ENCODE measurements at regions not wholly inside any gene's neighbourhood (a gene's known extent, or its start where the extent isn't known, plus 50 kb on each side); places are given as distances from the start of the nearest gene placed in this dataset.

GRCh38 chr15:35756623-35757022, 210.7 kb upstream of the DPH6 start:
- Histone ChIP-seq H4K91ac (ENCODE audit: insufficient read length, low read depth, low read length) (no peak overlapping the region), H3K9me3 (ENCODE audit: control insufficient read depth, low read depth, low read length) (no peaks in the 10 kb centered on the region), H4K20me1 (ENCODE audit: control insufficient read depth, insufficient read depth, insufficient read length) (no peaks in the 10 kb centered on the region)

More at GRCh38 chr15:35756623-35757022, 210.7 kb upstream of the DPH6 start:
- H3K36me3 Mint-ChIP-seq (ENCODE audit: insufficient read depth in 1 of 3, low read depth in 3 of 3) = no peaks in the 10 kb centered on the region
- H3K4me1 ChIP-seq (ENCODE audit: insufficient read depth, low read length) = no peaks in the 10 kb centered on the region
- H2BK20ac ChIP-seq (ENCODE audit: low read depth, low read length, poor library complexity, severe bottlenecking) = no peak overlapping the region
- no peak overlapping the region for H2AK5ac ChIP-seq (ENCODE audit: insufficient read length, low read length)
- H3K18ac ChIP-seq (ENCODE audit: insufficient read length, low read depth, low read length) = no peak overlapping the region
- H3K79me1 ChIP-seq (ENCODE audit: insufficient read depth, low read depth, low read length, poor library complexity, severe bottlenecking) = no peaks in the 10 kb centered on the region
- H3T11ph ChIP-seq (ENCODE audit: low read length) = no peak overlapping the region
- H3K9ac ChIP-seq (ENCODE audit: extremely low read depth, insufficient read length, low read length) = no peak overlapping the region
- no peak overlapping the region for H3K4me3 Mint-ChIP-seq
- H3K23ac ChIP-seq (ENCODE audit: insufficient read length, low read depth, low read length) = no peak overlapping the region
- no peak overlapping the region for H2BK12ac ChIP-seq (ENCODE audit: insufficient read length, low read depth, low read length)
- H2BK5ac ChIP-seq (ENCODE audit: insufficient read length, low read length) = no peak overlapping the region
- no peaks in the 10 kb centered on the region for H3K79me2 ChIP-seq (ENCODE audit: insufficient read depth, low read length)
- H3K56ac ChIP-seq (ENCODE audit: insufficient read length, low read depth, low read length) = no peak overlapping the region
- H3K27me3 ChIP-seq (ENCODE audit: insufficient read depth, low read length) = no peaks in the 10 kb centered on the region
- H4K5ac ChIP-seq (ENCODE audit: insufficient read length, low read depth, low read length) = no peak overlapping the region
- no peak for DNase-seq
- H3K27ac Mint-ChIP-seq = no peak overlapping the region
- TF ChIP-seq CTCF (conservative IDR thresholded peaks at IDR 0.05) = no peak
- no peak overlapping the region for H2BK15ac ChIP-seq (ENCODE audit: low read depth, low read length)
- no peak overlapping the region for H2AFZ ChIP-seq (ENCODE audit: low read length)
- H3K14ac ChIP-seq (ENCODE audit: insufficient read depth, low read length) = no peak overlapping the region
- H4K8ac ChIP-seq (replicated peaks; ENCODE audit: insufficient read length, low read depth, low read length) = no peak overlapping the region
- H3K4me1 Mint-ChIP-seq = peaks cover 10 to 11% of the 10 kb centered on the region in 2 experiments
- no peak overlapping the region for H3K4ac ChIP-seq (ENCODE audit: low read depth, low read length)
- H3K27ac ChIP-seq (ENCODE audit: insufficient read length, low read depth, low read length) = no peak overlapping the region
- H3K9me3 Mint-ChIP-seq = no peaks in the 10 kb centered on the region
- no CpG with 5 or more reads among the region's 3 CpGs for WGBS (ENCODE audit: extremely low coverage, insufficient read length, low lambda C conversion rate)
- H2BK120ac ChIP-seq (ENCODE audit: low read depth, low read length, poor library complexity, severe bottlenecking) = no peak overlapping the region
- H3K4me2 ChIP-seq (ENCODE audit: insufficient read depth, insufficient read length, low read length) = no peak overlapping the region
- H3K27me3 Mint-ChIP-seq (ENCODE audit: low read depth) = no peaks in the 10 kb centered on the region
- H3K23me2 ChIP-seq (ENCODE audit: insufficient read length, low read depth, low read length, poor library complexity, severe bottlenecking) = no peaks in the 10 kb centered on the region

All from H9 (cell line).